HCT116 (cell line): ENCODE measurements at regions not wholly inside any gene's neighbourhood (a gene's known extent, or its start where the extent isn't known, plus 50 kb on each side); places are given as distances from the start of the nearest gene placed in this dataset.

ENCODE experiments used
- ATAC-seq: fragments of 200-7000 bp; cut with Tn5 transposase; 2 replicates; pipeline ENCODE4 v1.9.1; 2020; ENCODE audit warnings: mild to moderate bottlenecking, moderate library complexity
- BruUV-seq: library from RNA; stranded (reverse); fragments of 400-500 nt; replicated peaks from 2 replicates; lab custom pipeline; 2021; lab: Mats Ljungman, UMichigan
- CTCF ChIA-PET: fragments of 300-600 bp; sonication (Branson Sonifier 250); formaldehyde crosslinking; loops from one replicate; lab custom pipeline; 2021; ENCODE audit warnings: antibody characterized with exemption; lab: Charles Lee
- POLR2A ChIA-PET: fragments of 300-600, 350-600 bp; sonication (Branson Sonifier 250); formaldehyde crosslinking; loops from one replicate; lab custom pipeline; 2021; ENCODE audit warnings: antibody characterized with exemption; lab: Charles Lee
- RAD21 ChIA-PET, 2 experiments: fragments of 300-600 bp; sonication (Branson Sonifier 250); formaldehyde crosslinking; loops; one replicate each; lab custom pipeline; 2023; ENCODE audit warnings: low total read pairs in 2 of 2; ENCODE audit not compliant: uncharacterized antibody in 2 of 2, unreplicated experiment in 2 of 2, low non-redundant PET in 1 of 2; lab: Charles Lee
- DNase-seq: peaks from one replicate; pipeline ENCODE4 v3.0.0-alpha.2; 2010; ENCODE audit warnings: low read depth, low spot score
- H2AFZ ChIP-seq: fragments of 200-600 bp; shearing (Covaris generic), sonication (generic); 2 replicates; pipeline ENCODE4 v1.6.1; 2017; ENCODE audit warnings: low read depth, mixed run types, mixed read lengths, antibody characterized with exemption, low read length; ENCODE audit not compliant: poor library complexity, severe bottlenecking
- H3K27ac ChIP-seq: 2 replicates; pipeline ENCODE4 v1.5.1; 2012; ENCODE audit warnings: low read depth, low read length
- H3K27me3 ChIP-seq: fragments of 200-600 bp; sonication (generic); 2 replicates; pipeline ENCODE4 v1.6.1; 2016; ENCODE audit warnings: mixed run types, low read length, mixed read lengths; ENCODE audit not compliant: insufficient read depth
- H3K36me3 ChIP-seq, 2 experiments: fragments of 200-500 bp in 1 of 2; fragments of 200-600 bp in 1 of 2; sonication (Bioruptor generic) in 1 of 2; sonication (generic) in 1 of 2; 2 replicates each; pipeline versions ENCODE4 v1.5.1 to v1.6.1; 2014 to 2016; ENCODE audit warnings: low read length in 2 of 2, inconsistent platforms in 1 of 2, mixed read lengths in 1 of 2, mixed run types in 1 of 2; ENCODE audit not compliant: insufficient read depth in 2 of 2, control insufficient read depth in 1 of 2
- H3K4me1 ChIP-seq, 2 experiments: fragments of 200-600 bp in 1 of 2; sonication (generic) in 1 of 2; 2 replicates each; pipeline versions ENCODE4 v1.5.1 to v1.6.1; 2012 to 2017; ENCODE audit warnings: low read length in 2 of 2, inconsistent platforms in 1 of 2, mild to moderate bottlenecking in 1 of 2, mixed read lengths in 1 of 2, mixed run types in 1 of 2, moderate library complexity in 1 of 2; ENCODE audit not compliant: insufficient read depth in 2 of 2, control insufficient read depth in 1 of 2
- H3K4me2 ChIP-seq: fragments of 200-600 bp; sonication (generic); 2 replicates; pipeline ENCODE4 v1.6.1; 2017; ENCODE audit warnings: mixed run types, low read length, mixed read lengths
- H3K4me3 ChIP-seq, 2 experiments: fragments of 200-600 bp in 1 of 2; sonication (generic) in 1 of 2; replicated peaks in 1 of 2; 2 replicates each; pipeline ENCODE4 v1.5.1; 2011 to 2016; ENCODE audit warnings: low read length in 2 of 2, control low read depth in 1 of 2, low read depth in 1 of 2, mild to moderate bottlenecking in 1 of 2, mixed read lengths in 1 of 2, mixed run types in 1 of 2
- H3K79me2 ChIP-seq: fragments of 200-600 bp; sonication (generic); 2 replicates; pipeline ENCODE4 v1.6.1; 2017; ENCODE audit warnings: mild to moderate bottlenecking, mixed run types, low read length, moderate library complexity, mixed read lengths; ENCODE audit not compliant: insufficient read depth
- H3K9ac ChIP-seq: fragments of 200-600 bp; sonication (generic); 2 replicates; pipeline ENCODE4 v1.6.1; 2016; ENCODE audit warnings: low read length, mixed read lengths
- H3K9me2 ChIP-seq: fragments of 200-600 bp; sonication (generic), shearing (Covaris generic); 2 replicates; pipeline ENCODE4 v1.6.1; 2017; ENCODE audit warnings: mixed run types, mild to moderate bottlenecking, moderate library complexity; ENCODE audit not compliant: insufficient read depth
- H3K9me3 ChIP-seq, 2 experiments: fragments of 200-500 bp in 1 of 2; fragments of 200-600 bp in 1 of 2; sonication (Bioruptor generic) in 1 of 2; sonication (generic) in 1 of 2; 2 replicates each; pipeline ENCODE4 v1.6.1; 2014 to 2017; ENCODE audit warnings: low read length in 2 of 2, mixed read lengths in 2 of 2, inconsistent platforms in 1 of 2, low read depth in 1 of 2, mild to moderate bottlenecking in 1 of 2, mixed run types in 1 of 2, moderate library complexity in 1 of 2; ENCODE audit not compliant: control insufficient read depth in 1 of 2, insufficient read depth in 1 of 2
- H4K20me1 ChIP-seq: fragments of 200-600 bp; sonication (generic), shearing (Covaris generic); 2 replicates; pipeline ENCODE4 v1.6.1; 2017; ENCODE audit warnings: mixed run types, mild to moderate bottlenecking, moderate library complexity; ENCODE audit not compliant: insufficient read depth
- EGR1 ChIP-seq: IDR thresholded peaks from 2 replicates; pipeline ENCODE4 v1.6.1; 2012; ENCODE audit warnings: low read depth
- ELF1 ChIP-seq: IDR thresholded peaks from 2 replicates; pipeline ENCODE4 v1.6.1; 2012; ENCODE audit warnings: low read depth, borderline replicate concordance
- FOSL1 ChIP-seq: IDR thresholded peaks from 2 replicates; pipeline ENCODE4 v1.6.1; 2012; ENCODE audit warnings: low read depth
- SIN3A ChIP-seq: IDR thresholded peaks from 2 replicates; pipeline ENCODE4 v1.6.1; 2012; ENCODE audit warnings: low read depth
- TCF7L2 ChIP-seq: IDR thresholded peaks from 2 replicates; pipeline ENCODE4 v1.7.0; 2011; ENCODE audit warnings: borderline replicate concordance, inconsistent platforms; ENCODE audit not compliant: insufficient read depth, insufficient read length; ENCODE audit errors: extremely low read depth
- YY1 ChIP-seq: IDR thresholded peaks from 2 replicates; pipeline ENCODE4 v1.6.1; 2011; ENCODE audit warnings: low read length, low read depth, moderate library complexity, mild to moderate bottlenecking; ENCODE audit not compliant: insufficient replicate concordance; ENCODE audit errors: extremely low read depth
- intact Hi-C: fragments of 100-400 bp; cut with micrococcal nuclease; formaldehyde crosslinking; loops from 2 replicates; pipeline ENCODE4 v1.10.0; 2022
- TF ChIP-seq, protein P1 (sequence below): IDR thresholded peaks from 2 replicates; pipeline ENCODE4 v1.6.1; 2012; ENCODE audit warnings: low read depth

GRCh38 chr16:55077266-55077665 is 146.6 kb downstream of the IRX5 start:
- RAD21 ChIA-PET, result no interaction called here
- no peaks in the 10 kb centered on the region for H3K27me3 ChIP-seq
- no peaks in the 10 kb centered on the region for H3K79me2 ChIP-seq
- CTCF ChIA-PET, result no interaction called here
- no TSS peak for BruUV-seq
- H3K4me2 ChIP-seq, result no peak overlapping the region
- no peak for ATAC-seq
- H3K9me3 ChIP-seq, result no peaks in the 10 kb centered on the region
- H3K4me1 ChIP-seq, result no peaks in the 10 kb centered on the region
- DNase-seq, result no peak
- H3K4me3 ChIP-seq, result no peak overlapping the region
- POLR2A ChIA-PET, result no interaction called here
- intact Hi-C loops, result no loop called here
- H2AFZ ChIP-seq, result no peak overlapping the region
- H3K9me2 ChIP-seq, result no peaks in the 10 kb centered on the region
- H4K20me1 ChIP-seq, result no peaks in the 10 kb centered on the region
- TF ChIP-seq SIN3A, result no peak
- no peak for TF ChIP-seq EGR1
- TF ChIP-seq, all 23 proteins: peak for 0
- Histone ChIP-seq H3K9ac (no peak overlapping the region), H3K36me3 (no peaks in the 10 kb centered on the region), H3K27ac (no peak overlapping the region)

GRCh38 chr16:55078153-55078552 is 147.5 kb downstream of the IRX5 start:
- Histone ChIP-seq H2AFZ (no peak overlapping the region), H3K4me2 (no peak overlapping the region), H4K20me1 (no peaks in the 10 kb centered on the region), H3K9me3 (no peaks in the 10 kb centered on the region), H3K27me3 (no peaks in the 10 kb centered on the region), H3K9ac (no peak overlapping the region), H3K79me2 (no peaks in the 10 kb centered on the region), H3K4me1 (no peaks in the 10 kb centered on the region), H3K9me2 (no peaks in the 10 kb centered on the region), H3K36me3 (no peaks in the 10 kb centered on the region), H3K4me3 (no peak overlapping the region), H3K27ac (no peak overlapping the region)
- CTCF ChIA-PET, result no interaction called here
- no TSS peak for BruUV-seq
- ATAC-seq, result no peak
- TF ChIP-seq ELF1, result no peak
- no peak for TF ChIP-seq YY1
- TF ChIP-seq SIN3A, result no peak
- TF ChIP-seq, protein P1, sequence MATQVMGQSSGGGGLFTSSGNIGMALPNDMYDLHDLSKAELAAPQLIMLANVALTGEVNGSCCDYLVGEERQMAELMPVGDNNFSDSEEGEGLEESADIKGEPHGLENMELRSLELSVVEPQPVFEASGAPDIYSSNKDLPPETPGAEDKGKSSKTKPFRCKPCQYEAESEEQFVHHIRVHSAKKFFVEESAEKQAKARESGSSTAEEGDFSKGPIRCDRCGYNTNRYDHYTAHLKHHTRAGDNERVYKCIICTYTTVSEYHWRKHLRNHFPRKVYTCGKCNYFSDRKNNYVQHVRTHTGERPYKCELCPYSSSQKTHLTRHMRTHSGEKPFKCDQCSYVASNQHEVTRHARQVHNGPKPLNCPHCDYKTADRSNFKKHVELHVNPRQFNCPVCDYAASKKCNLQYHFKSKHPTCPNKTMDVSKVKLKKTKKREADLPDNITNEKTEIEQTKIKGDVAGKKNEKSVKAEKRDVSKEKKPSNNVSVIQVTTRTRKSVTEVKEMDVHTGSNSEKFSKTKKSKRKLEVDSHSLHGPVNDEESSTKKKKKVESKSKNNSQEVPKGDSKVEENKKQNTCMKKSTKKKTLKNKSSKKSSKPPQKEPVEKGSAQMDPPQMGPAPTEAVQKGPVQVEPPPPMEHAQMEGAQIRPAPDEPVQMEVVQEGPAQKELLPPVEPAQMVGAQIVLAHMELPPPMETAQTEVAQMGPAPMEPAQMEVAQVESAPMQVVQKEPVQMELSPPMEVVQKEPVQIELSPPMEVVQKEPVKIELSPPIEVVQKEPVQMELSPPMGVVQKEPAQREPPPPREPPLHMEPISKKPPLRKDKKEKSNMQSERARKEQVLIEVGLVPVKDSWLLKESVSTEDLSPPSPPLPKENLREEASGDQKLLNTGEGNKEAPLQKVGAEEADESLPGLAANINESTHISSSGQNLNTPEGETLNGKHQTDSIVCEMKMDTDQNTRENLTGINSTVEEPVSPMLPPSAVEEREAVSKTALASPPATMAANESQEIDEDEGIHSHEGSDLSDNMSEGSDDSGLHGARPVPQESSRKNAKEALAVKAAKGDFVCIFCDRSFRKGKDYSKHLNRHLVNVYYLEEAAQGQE, result no peak
- no peak for TF ChIP-seq FOSL1
- no peak for TF ChIP-seq TCF7L2
- POLR2A ChIA-PET, result no interaction called here
- RAD21 ChIA-PET, result no interaction called here
- DNase-seq, result no peak
- intact Hi-C loops, result no loop called here
